CD8-positive, alpha-beta memory T cell (primary cell): ENCODE measurements at regions not wholly inside any gene's neighbourhood (a gene's known extent, or its start where the extent isn't known, plus 50 kb on each side); places are given as distances from the start of the nearest gene placed in this dataset.

Source experiments
- CTCF ChIA-PET: fragments of 350-600 bp; sonication (Branson Sonifier 250); formaldehyde crosslinking; loops from one replicate; lab custom pipeline; 2021; ENCODE audit warnings: antibody characterized with exemption; lab: Charles Lee
- POLR2A ChIA-PET: fragments of 350-600 bp; sonication (Branson Sonifier 250); formaldehyde crosslinking; loops from one replicate; lab custom pipeline; 2021; ENCODE audit warnings: antibody characterized with exemption; lab: Charles Lee
- DNase-seq, 5 donors: peaks; one replicate each; pipeline versions ENCODE4 v3.0.0 to v3.0.0-alpha.2; 2020 to 2022; ENCODE audit warnings: mixed read lengths in 1 of 5
- H3K27ac ChIP-seq: one replicate; pipeline ENCODE4 v1.7.0; 2013; ENCODE audit warnings: low read depth, mild to moderate bottlenecking, low read length, moderate library complexity
- H3K27me3 ChIP-seq: 2 replicates; pipeline ENCODE4 v1.7.0; 2013; ENCODE audit warnings: low read length, mild to moderate bottlenecking; ENCODE audit not compliant: insufficient read depth, poor library complexity, severe bottlenecking
- H3K36me3 ChIP-seq: 2 replicates; pipeline ENCODE4 v1.7.0; 2013; ENCODE audit warnings: mild to moderate bottlenecking, low read length, moderate library complexity; ENCODE audit not compliant: insufficient read depth
- H3K4me1 ChIP-seq: 2 replicates; pipeline ENCODE4 v1.7.0; 2013; ENCODE audit warnings: mild to moderate bottlenecking, low read length, moderate library complexity; ENCODE audit not compliant: insufficient read depth
- H3K4me3 ChIP-seq: 2 replicates; pipeline ENCODE4 v1.7.0; 2013; ENCODE audit warnings: mild to moderate bottlenecking, low read length
- H3K9me3 ChIP-seq: 2 replicates; pipeline ENCODE4 v1.7.0; 2013; ENCODE audit warnings: mild to moderate bottlenecking, low read length
- H3K27ac Mint-ChIP-seq, 8 donors: one replicate each; pipeline ENCODE4 v1.8.0; 2020 to 2021; ENCODE audit warnings: mixed read lengths in 8 of 8, mild to moderate bottlenecking in 6 of 8, inconsistent platforms in 3 of 8, moderate library complexity in 3 of 8
- H3K27me3 Mint-ChIP-seq, 2 donors: one replicate each; pipeline ENCODE4 v1.8.0; 2020 to 2021; ENCODE audit warnings: mixed read lengths in 2 of 2, mild to moderate bottlenecking in 1 of 2, moderate library complexity in 1 of 2
- H3K36me3 Mint-ChIP-seq, 3 donors: one replicate each; pipeline ENCODE4 v1.8.0; 2020 to 2021; ENCODE audit warnings: mixed read lengths in 3 of 3, inconsistent platforms in 1 of 3, mild to moderate bottlenecking in 1 of 3
- H3K4me1 Mint-ChIP-seq, 3 donors: one replicate each; pipeline ENCODE4 v1.8.0; 2020 to 2021; ENCODE audit warnings: mixed read lengths in 3 of 3, inconsistent platforms in 1 of 3, mild to moderate bottlenecking in 1 of 3
- H3K4me3 Mint-ChIP-seq, 7 donors: one replicate each; pipeline ENCODE4 v1.8.0; 2020 to 2021; ENCODE audit warnings: mixed read lengths in 7 of 7, mild to moderate bottlenecking in 6 of 7, moderate library complexity in 4 of 7, inconsistent platforms in 2 of 7
- H3K9me3 Mint-ChIP-seq, 5 donors: one replicate each; pipeline ENCODE4 v1.8.0; 2020 to 2022; ENCODE audit warnings: mixed read lengths in 5 of 5, mild to moderate bottlenecking in 3 of 5, moderate library complexity in 2 of 5, inconsistent platforms in 1 of 5

DNA sequence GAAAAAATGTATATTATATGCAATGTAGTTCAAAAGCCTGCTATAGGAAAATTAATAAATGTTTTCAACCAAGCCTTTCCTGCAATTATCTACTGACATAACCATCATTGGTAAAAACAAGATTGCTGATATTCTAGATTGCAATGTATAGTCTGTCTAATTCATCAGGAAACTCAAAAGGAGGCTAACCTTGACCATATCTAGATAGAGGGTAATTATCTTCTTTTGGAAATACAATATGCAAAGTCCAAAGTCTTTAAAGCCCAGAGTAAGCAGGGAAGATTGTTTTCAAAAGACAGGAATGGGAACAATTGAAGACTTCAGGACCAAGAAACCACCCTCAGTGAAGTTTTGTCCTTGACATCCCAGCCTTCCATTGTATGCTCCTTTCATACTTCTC, 123.1 kb upstream of the GLRA2 start:
- Histone ChIP-seq H3K36me3 (no peaks in the 10 kb centered on the region), H3K4me3 (no peak overlapping the region), H3K27me3 (no peaks in the 10 kb centered on the region), H3K27ac (no peak overlapping the region), H3K9me3 (no peaks in the 10 kb centered on the region), H3K4me1 (no peaks in the 10 kb centered on the region)
- ChIA-PET POLR2A (no interaction called here), CTCF (no interaction called here)
- peaks cover 0 to 4% (median 0%) of the 10 kb centered on the region in 5 donors for H3K9me3 Mint-ChIP-seq
- no peaks in the 10 kb centered on the region for H3K4me1 Mint-ChIP-seq
- H3K36me3 Mint-ChIP-seq, result no peaks in the 10 kb centered on the region
- H3K27ac Mint-ChIP-seq, result no peak overlapping the region
- DNase-seq, result no peak
- H3K4me3 Mint-ChIP-seq, result no peak overlapping the region
- peaks cover 0 to 8% of the 10 kb centered on the region in 2 donors for H3K27me3 Mint-ChIP-seq

DNA sequence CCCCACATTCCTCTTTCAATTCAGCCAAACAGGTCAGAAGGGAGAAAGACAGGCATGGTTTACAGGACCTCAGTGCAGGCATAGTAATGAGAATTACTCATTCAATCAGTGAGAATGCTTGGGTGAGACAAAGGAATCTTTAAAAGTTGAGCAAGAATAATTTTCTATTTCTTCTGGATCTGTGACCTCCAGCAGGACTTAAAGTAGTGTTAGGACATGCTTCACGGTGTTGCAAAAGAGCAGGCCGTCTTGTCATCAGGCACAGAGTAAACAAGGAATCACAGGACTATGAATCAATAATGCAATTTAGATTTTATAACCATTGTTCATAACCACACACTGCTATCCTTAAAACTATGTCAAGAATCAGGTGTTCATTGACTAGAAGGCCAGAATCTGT, 130.6 kb upstream of the GLRA2 start:
- Histone ChIP-seq H3K27ac (no peak overlapping the region), H3K27me3 (no peaks in the 10 kb centered on the region), H3K36me3 (no peaks in the 10 kb centered on the region), H3K4me1 (no peaks in the 10 kb centered on the region), H3K4me3 (no peak overlapping the region), H3K9me3 (no peaks in the 10 kb centered on the region)
- no peaks in the 10 kb centered on the region for H3K36me3 Mint-ChIP-seq
- H3K4me1 Mint-ChIP-seq, result no peaks in the 10 kb centered on the region
- POLR2A ChIA-PET, result no interaction called here
- no peak overlapping the region for H3K4me3 Mint-ChIP-seq
- DNase-seq, result no peak
- H3K9me3 Mint-ChIP-seq, result peaks cover 0 to 8% (median 6%) of the 10 kb centered on the region in 5 donors
- H3K27me3 Mint-ChIP-seq, result peaks cover 0 to 4% of the 10 kb centered on the region in 2 donors
- CTCF ChIA-PET, result no interaction called here
- H3K27ac Mint-ChIP-seq, result no peak overlapping the region

DNA sequence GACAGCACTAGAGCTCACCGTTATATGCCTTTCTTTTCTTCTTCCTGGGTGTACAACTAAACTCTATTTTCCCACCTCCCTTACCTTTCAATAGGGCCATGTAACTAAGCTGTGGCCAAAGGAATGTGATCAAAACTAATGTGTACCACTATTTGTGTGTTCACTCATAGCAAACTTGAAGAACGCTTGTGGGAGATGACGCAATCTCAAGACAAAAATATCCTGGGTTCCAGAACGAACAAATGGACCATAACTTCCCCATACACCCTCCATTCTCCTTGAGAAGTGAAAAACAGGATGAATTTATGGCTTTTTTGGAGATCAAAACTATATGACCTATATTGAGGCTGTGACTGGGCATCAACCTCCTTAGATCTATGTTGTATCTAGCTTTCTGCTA, 139.7 kb upstream of the GLRA2 start:
- no peaks in the 10 kb centered on the region for H3K36me3 Mint-ChIP-seq
- no peak overlapping the region for H3K4me3 Mint-ChIP-seq
- H3K27me3 Mint-ChIP-seq, result no peaks in the 10 kb centered on the region
- DNase-seq, result no peak
- H3K9me3 Mint-ChIP-seq, result peaks cover 0 to 11% (median 9%) of the 10 kb centered on the region in 5 donors
- no peak overlapping the region for H3K27ac ChIP-seq
- no peak overlapping the region for H3K4me3 ChIP-seq
- CTCF ChIA-PET, result no interaction called here
- H3K4me1 Mint-ChIP-seq, result no peaks in the 10 kb centered on the region
- H3K27me3 ChIP-seq, result no peaks in the 10 kb centered on the region
- H3K36me3 ChIP-seq, result no peaks in the 10 kb centered on the region
- H3K9me3 ChIP-seq, result no peaks in the 10 kb centered on the region
- H3K4me1 ChIP-seq, result no peaks in the 10 kb centered on the region
- H3K27ac Mint-ChIP-seq, result no peak overlapping the region
- POLR2A ChIA-PET, result no interaction called here

GRCh38 chrX:14386981-14387380, 142.4 kb upstream of the GLRA2 start:
- Mint-ChIP-seq H3K9me3 (peaks cover 0 to 4% (median 0%) of the 10 kb centered on the region in 5 donors), H3K4me3 (no peak overlapping the region), H3K4me1 (no peaks in the 10 kb centered on the region), H3K27ac (no peak overlapping the region), H3K27me3 (no peaks in the 10 kb centered on the region), H3K36me3 (no peaks in the 10 kb centered on the region)
- DNase-seq, result no peak
- CTCF ChIA-PET, result no interaction called here
- Histone ChIP-seq H3K36me3 (no peaks in the 10 kb centered on the region), H3K27me3 (no peaks in the 10 kb centered on the region), H3K4me1 (no peaks in the 10 kb centered on the region), H3K27ac (no peak overlapping the region), H3K4me3 (no peak overlapping the region), H3K9me3 (no peaks in the 10 kb centered on the region)
- POLR2A ChIA-PET, result no interaction called here

DNA sequence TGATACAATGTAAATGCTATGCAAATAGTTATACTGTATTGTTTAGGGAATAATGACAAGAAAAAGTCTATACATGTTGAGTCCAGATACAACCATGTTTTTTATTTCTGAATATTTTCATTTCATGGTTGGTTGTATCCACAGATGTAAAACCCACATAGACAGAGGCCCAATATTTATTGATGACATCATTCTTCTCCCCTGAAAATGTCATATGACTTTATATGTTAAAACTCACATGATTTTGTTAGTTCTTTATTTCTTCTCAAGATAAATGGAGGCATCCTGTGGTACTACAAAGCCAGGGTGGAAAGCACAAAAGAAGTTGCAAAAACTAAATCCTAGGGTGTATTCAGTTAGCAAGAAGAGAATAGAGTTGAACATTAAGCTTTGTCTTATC, 149.3 kb upstream of the GLRA2 start:
- H3K4me3 Mint-ChIP-seq, result no peak overlapping the region
- Histone ChIP-seq H3K36me3 (no peaks in the 10 kb centered on the region), H3K27ac (no peak overlapping the region), H3K9me3 (no peaks in the 10 kb centered on the region), H3K4me3 (no peak overlapping the region), H3K4me1 (no peaks in the 10 kb centered on the region), H3K27me3 (no peaks in the 10 kb centered on the region)
- H3K27ac Mint-ChIP-seq, result no peak overlapping the region
- CTCF ChIA-PET, result no interaction called here
- no peaks in the 10 kb centered on the region for H3K36me3 Mint-ChIP-seq
- no peak for DNase-seq
- H3K4me1 Mint-ChIP-seq, result no peaks in the 10 kb centered on the region
- H3K9me3 Mint-ChIP-seq, result peaks cover 0 to 2% (median 0%) of the 10 kb centered on the region in 5 donors
- no peaks in the 10 kb centered on the region for H3K27me3 Mint-ChIP-seq
- POLR2A ChIA-PET, result no interaction called here

- no peaks in the 10 kb centered on the region for H3K4me1 Mint-ChIP-seq
- H3K27ac Mint-ChIP-seq, result no peak overlapping the region
- Histone ChIP-seq H3K36me3 (no peaks in the 10 kb centered on the region), H3K27ac (no peak overlapping the region), H3K4me1 (no peaks in the 10 kb centered on the region), H3K4me3 (no peak overlapping the region), H3K27me3 (no peaks in the 10 kb centered on the region), H3K9me3 (no peaks in the 10 kb centered on the region)
- H3K36me3 Mint-ChIP-seq, result no peaks in the 10 kb centered on the region
- DNase-seq, result no peak
- H3K27me3 Mint-ChIP-seq, result no peaks in the 10 kb centered on the region
- POLR2A ChIA-PET, result no interaction called here
- peaks cover 0 to 8% (median 3%) of the 10 kb centered on the region in 5 donors for H3K9me3 Mint-ChIP-seq
- CTCF ChIA-PET, result no interaction called here
- no peak overlapping the region for H3K4me3 Mint-ChIP-seq
Measured at GRCh38 chrX:14377427-14377826, 151.9 kb upstream of the GLRA2 start.

DNA sequence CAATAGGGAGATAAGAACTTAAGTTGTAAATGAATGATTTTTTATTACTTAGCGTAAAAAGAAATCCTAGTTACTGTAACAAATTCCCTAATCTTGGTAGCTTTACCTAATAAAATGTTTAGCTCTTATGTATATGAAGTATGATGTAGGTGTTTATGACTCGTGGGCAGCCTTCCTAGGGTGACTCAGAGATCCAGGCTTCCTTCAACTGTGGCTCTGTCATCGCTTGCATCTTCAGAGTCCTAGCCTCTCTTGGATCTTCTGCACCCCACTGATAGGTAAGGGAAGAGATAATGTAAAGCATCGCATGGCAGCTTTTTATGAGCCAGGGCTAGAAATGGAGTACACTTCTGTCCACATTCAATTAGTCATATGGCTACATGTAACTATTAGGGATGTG, 165.6 kb upstream of the GLRA2 start:
- H3K36me3 ChIP-seq, result no peaks in the 10 kb centered on the region
- Mint-ChIP-seq H3K4me3 (no peak overlapping the region), H3K27me3 (peaks cover 0 to 5% of the 10 kb centered on the region in 2 donors), H3K4me1 (no peaks in the 10 kb centered on the region), H3K36me3 (no peaks in the 10 kb centered on the region), H3K27ac (no peak overlapping the region), H3K9me3 (peaks cover 0 to 2% (median 0%) of the 10 kb centered on the region in 5 donors)
- H3K4me3 ChIP-seq, result no peak overlapping the region
- ChIA-PET CTCF (no interaction called here), POLR2A (no interaction called here)
- DNase-seq, result no peak
- no peaks in the 10 kb centered on the region for H3K27me3 ChIP-seq
- no peak overlapping the region for H3K27ac ChIP-seq
- H3K9me3 ChIP-seq, result no peaks in the 10 kb centered on the region
- no peaks in the 10 kb centered on the region for H3K4me1 ChIP-seq

- Mint-ChIP-seq H3K27ac (no peak overlapping the region), H3K4me3 (no peak overlapping the region), H3K27me3 (peaks cover 0 to 5% of the 10 kb centered on the region in 2 donors), H3K4me1 (no peaks in the 10 kb centered on the region), H3K9me3 (peaks cover 0 to 2% (median 0%) of the 10 kb centered on the region in 5 donors), H3K36me3 (no peaks in the 10 kb centered on the region)
- DNase-seq, result no peak
- Histone ChIP-seq H3K9me3 (no peaks in the 10 kb centered on the region), H3K4me3 (no peak overlapping the region), H3K27ac (no peak overlapping the region), H3K36me3 (no peaks in the 10 kb centered on the region), H3K27me3 (no peaks in the 10 kb centered on the region), H3K4me1 (no peaks in the 10 kb centered on the region)
- ChIA-PET POLR2A (no interaction called here), CTCF (no interaction called here)
Measured at GRCh38 chrX:14362721-14363120, 166.6 kb upstream of the GLRA2 start.

DNA sequence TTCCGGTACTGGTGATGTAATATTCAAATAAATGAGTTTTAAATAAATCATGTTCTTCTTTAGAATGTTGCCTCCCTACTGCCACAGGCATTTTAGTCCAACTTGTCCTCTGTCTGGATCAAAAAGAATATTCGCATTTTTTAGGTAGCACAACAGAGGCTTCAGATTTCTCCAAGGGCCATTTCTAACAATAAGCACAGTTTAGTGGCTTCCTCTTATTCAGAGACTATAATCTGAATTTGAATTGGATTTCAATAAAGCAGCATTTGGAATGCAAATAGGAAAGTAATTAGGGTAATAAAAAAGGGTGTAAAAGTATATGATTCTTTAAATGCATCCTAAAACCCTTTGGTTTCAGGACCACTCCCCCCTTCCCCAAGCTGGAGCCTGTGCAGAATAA, 167.9 kb upstream of the GLRA2 start:
- no peaks in the 10 kb centered on the region for H3K9me3 ChIP-seq
- no peaks in the 10 kb centered on the region for H3K4me1 ChIP-seq
- Mint-ChIP-seq H3K4me1 (no peaks in the 10 kb centered on the region), H3K4me3 (no peak overlapping the region), H3K9me3 (no peaks in the 10 kb centered on the region), H3K27me3 (peaks cover 0 to 5% of the 10 kb centered on the region in 2 donors), H3K36me3 (no peaks in the 10 kb centered on the region), H3K27ac (no peak overlapping the region)
- H3K4me3 ChIP-seq, result no peak overlapping the region
- H3K36me3 ChIP-seq, result no peaks in the 10 kb centered on the region
- no peak overlapping the region for H3K27ac ChIP-seq
- CTCF ChIA-PET, result no interaction called here
- H3K27me3 ChIP-seq, result no peaks in the 10 kb centered on the region
- POLR2A ChIA-PET, result no interaction called here
- no peak for DNase-seq
